ENCODE measurements at regions not wholly inside any gene's neighbourhood (a gene's known extent, or its start where the extent isn't known, plus 50 kb on each side); places are given as distances from the start of the nearest gene placed in this dataset.

DNA sequence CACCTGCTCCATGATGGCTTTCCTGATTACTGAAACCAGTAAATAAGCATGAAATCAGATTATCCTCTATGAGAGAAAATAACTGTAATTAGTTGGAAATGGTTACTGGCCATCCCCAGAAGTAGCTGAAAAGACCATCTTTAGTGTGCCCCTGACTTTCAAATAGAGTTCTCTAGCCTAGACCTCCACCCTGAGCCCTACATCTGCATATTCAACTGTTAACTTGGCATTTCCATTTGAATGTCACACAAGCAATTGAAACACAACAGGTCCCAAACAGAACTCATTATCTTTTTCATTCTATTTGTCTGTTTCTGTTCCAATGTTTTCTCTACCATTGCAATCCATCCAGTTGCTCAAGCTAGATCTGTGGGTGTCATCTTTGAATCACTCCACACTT is 952.3 kb downstream of the RPA4 start:
- Histone ChIP-seq H2BK120ac (ENCODE audit: low read depth, low read length) (no peak overlapping the region), H2BK5ac (ENCODE audit: low read depth, low read length, poor library complexity, severe bottlenecking) (no peak overlapping the region), H3K14ac (replicated peaks; ENCODE audit: low read depth, low read length) (no peak overlapping the region), H3K27me3 (ENCODE audit: control insufficient read depth, insufficient read depth, low read length) (no peaks in the 10 kb centered on the region; the same call in none of the 2 replicates), H2BK15ac (ENCODE audit: low read depth, low read length) (no peak overlapping the region), H3K4ac (ENCODE audit: low read depth, low read length) (no peak overlapping the region), H3K9me1 (ENCODE audit: insufficient read depth, low read length) (no peaks in the 10 kb centered on the region), H3K56ac (ENCODE audit: extremely low read depth, insufficient read depth, low read length) (no peak overlapping the region), H3K79me1 (ENCODE audit: low read depth in 1 of 2, low read length in 2 of 2) (no peaks in the 10 kb centered on the region), H3K23ac (ENCODE audit: low read depth, low read length) (no peak overlapping the region), H2BK20ac (ENCODE audit: low read depth, low read length) (no peak overlapping the region), H3K27ac (ENCODE audit: insufficient read depth, low read length) (no peak overlapping the region), H3K9me3 (ENCODE audit: control insufficient read depth, insufficient read depth, low read length) (no peaks in the 10 kb centered on the region), H2AK5ac (ENCODE audit: low read depth, low read length) (no peak overlapping the region), H3K9ac (ENCODE audit: low read depth, low read length) (no peak overlapping the region), H3K36me3 (ENCODE audit: control insufficient read depth, insufficient read depth, low read length) (no peaks in the 10 kb centered on the region), H3K18ac (ENCODE audit: low read depth, low read length) (no peak overlapping the region), H4K91ac (ENCODE audit: insufficient read depth, low read depth, low read length) (no peak overlapping the region), H3K4me1 (ENCODE audit: control insufficient read depth, insufficient read depth, low read length) (no peaks in the 10 kb centered on the region), H3K4me2 (ENCODE audit: low read depth, low read length) (no peak overlapping the region), H4K20me1 (ENCODE audit: insufficient read depth, low read length) (no peaks in the 10 kb centered on the region), H4K5ac (ENCODE audit: low read depth, low read length) (no peak overlapping the region), H2AFZ (replicated peaks; ENCODE audit: low read length, poor library complexity) (no peak overlapping the region), H2AK9ac (replicated peaks; ENCODE audit: low read depth, low read length, poor library complexity) (no peak overlapping the region), H3K4me3 (ENCODE audit: insufficient read depth, low read depth, low read length) (no peak overlapping the region), H4K8ac (ENCODE audit: low read depth in 2 of 2, low read length in 2 of 2) (no peak overlapping the region)
- CTCF ChIA-PET, result no interaction called here
- BruUV-seq (replicated peaks), result no TSS peak
- in situ Hi-C loops (cut with MboI; ENCODE audit: low sequenced_read_pairs) (no loop called here), dilution Hi-C loops (cut with HindIII; ENCODE audit: low sequenced_read_pairs, unreplicated experiment) (no loop called here), intact Hi-C loops (cut with micrococcal nuclease) (no loop called here)
- ATAC-seq (ENCODE audit: low read depth) (no peak), DNase-seq (no peak)
- POLR2A ChIA-PET (ENCODE audit: unreplicated experiment), result no interaction called here
- TF ChIP-seq CTCF (conservative IDR thresholded peaks at IDR 0.05; ENCODE audit: low read depth, low read length), result no peak
- TF ChIP-seq, protein P1, sequence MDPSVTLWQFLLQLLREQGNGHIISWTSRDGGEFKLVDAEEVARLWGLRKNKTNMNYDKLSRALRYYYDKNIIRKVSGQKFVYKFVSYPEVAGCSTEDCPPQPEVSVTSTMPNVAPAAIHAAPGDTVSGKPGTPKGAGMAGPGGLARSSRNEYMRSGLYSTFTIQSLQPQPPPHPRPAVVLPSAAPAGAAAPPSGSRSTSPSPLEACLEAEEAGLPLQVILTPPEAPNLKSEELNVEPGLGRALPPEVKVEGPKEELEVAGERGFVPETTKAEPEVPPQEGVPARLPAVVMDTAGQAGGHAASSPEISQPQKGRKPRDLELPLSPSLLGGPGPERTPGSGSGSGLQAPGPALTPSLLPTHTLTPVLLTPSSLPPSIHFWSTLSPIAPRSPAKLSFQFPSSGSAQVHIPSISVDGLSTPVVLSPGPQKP (IDR thresholded peaks at IDR 0.05; ENCODE audit: borderline replicate concordance, low read depth, low read length), result no peak
- no peak for TF ChIP-seq POLR2A (IDR thresholded peaks at IDR 0.05; ENCODE audit: low read depth, low read length)
- no peak for TF ChIP-seq BHLHE40 (IDR thresholded peaks at IDR 0.05; ENCODE audit: low read depth, low read length)
- no peak for TF ChIP-seq RAD21 (IDR thresholded peaks at IDR 0.05; ENCODE audit: low read length)
- no peak for TF ChIP-seq SMC3 (IDR thresholded peaks at IDR 0.05; ENCODE audit: low read depth, low read length)
- no peak for TF ChIP-seq MXI1 (IDR thresholded peaks at IDR 0.05; ENCODE audit: borderline replicate concordance, low read depth, low read length)
